Astrocyte (in vitro differentiated cells and primary cell): ENCODE measurements at regions not wholly inside any gene's neighbourhood (a gene's known extent, or its start where the extent isn't known, plus 50 kb on each side); places are given as distances from the start of the nearest gene placed in this dataset.

Source experiments
- DNase-seq: peaks from one replicate; pipeline ENCODE4 v3.0.0-alpha.2; 2010; ENCODE audit warnings: low read depth
- FAIRE-seq: peaks from 2 replicates; lab custom pipeline; 2011; peaks lifted over from hg19 to GRCh38; lab: Jason Lieb, UNC
- H2AFZ ChIP-seq: 2 replicates; pipeline ENCODE4 v1.6.0; 2012; ENCODE audit warnings: low read depth, low read length, inconsistent platforms
- H3K27ac ChIP-seq: 2 replicates; pipeline ENCODE4 v1.5.1; 2011; ENCODE audit warnings: low read depth, low read length, inconsistent platforms
- H3K27me3 ChIP-seq: 2 replicates; pipeline ENCODE4 v1.6.0; 2011; ENCODE audit warnings: low read length, inconsistent platforms; ENCODE audit not compliant: insufficient read depth
- H3K36me3 ChIP-seq: 2 replicates; pipeline ENCODE4 v1.5.1; 2011; ENCODE audit warnings: low read length, inconsistent platforms; ENCODE audit not compliant: insufficient read depth
- H3K4me1 ChIP-seq: 2 replicates; pipeline ENCODE4 v1.5.1; 2011; ENCODE audit warnings: low read length, inconsistent platforms; ENCODE audit not compliant: insufficient read depth
- H3K4me2 ChIP-seq: 2 replicates; pipeline ENCODE4 v1.6.0; 2012; ENCODE audit warnings: low read length, inconsistent platforms
- H3K4me3 ChIP-seq: 2 replicates; pipeline ENCODE4 v1.5.1; 2011; ENCODE audit warnings: low read depth, mild to moderate bottlenecking, low read length, inconsistent platforms; ENCODE audit not compliant: insufficient read depth
- H3K79me2 ChIP-seq: 2 replicates; pipeline ENCODE4 v1.6.0; 2012; ENCODE audit warnings: mild to moderate bottlenecking, low read length, inconsistent platforms; ENCODE audit not compliant: insufficient read depth
- H3K9ac ChIP-seq: 2 replicates; pipeline ENCODE4 v1.6.0; 2012; ENCODE audit warnings: mild to moderate bottlenecking, low read length, inconsistent platforms
- H3K9me3 ChIP-seq: 2 replicates; pipeline ENCODE4 v1.5.1; 2012; ENCODE audit warnings: low read depth, mild to moderate bottlenecking, low read length, inconsistent platforms; ENCODE audit not compliant: insufficient read depth
- H4K20me1 ChIP-seq: 2 replicates; pipeline ENCODE4 v1.6.0; 2012; ENCODE audit warnings: low read length, inconsistent platforms; ENCODE audit not compliant: insufficient read depth
- H3K27ac Mint-ChIP-seq: one replicate; pipeline ENCODE4 v1.8.0; 2021; ENCODE audit warnings: mild to moderate bottlenecking, mixed read lengths; ENCODE audit not compliant: unreplicated experiment
- H3K27me3 Mint-ChIP-seq: one replicate; pipeline ENCODE4 v1.8.0; 2021; ENCODE audit warnings: low read depth, mixed read lengths; ENCODE audit not compliant: unreplicated experiment
- H3K36me3 Mint-ChIP-seq: one replicate; pipeline ENCODE4 v1.8.0; 2021; ENCODE audit warnings: low read depth, mixed read lengths; ENCODE audit not compliant: unreplicated experiment
- H3K4me1 Mint-ChIP-seq: one replicate; pipeline ENCODE4 v1.8.0; 2021; ENCODE audit warnings: low read depth, mixed read lengths; ENCODE audit not compliant: unreplicated experiment
- H3K4me3 Mint-ChIP-seq: one replicate; pipeline ENCODE4 v1.8.0; 2021; ENCODE audit warnings: mild to moderate bottlenecking, moderate library complexity, mixed read lengths; ENCODE audit not compliant: unreplicated experiment
- H3K9me3 Mint-ChIP-seq: one replicate; pipeline ENCODE4 v1.8.0; 2021; ENCODE audit warnings: mild to moderate bottlenecking, mixed read lengths; ENCODE audit not compliant: unreplicated experiment
- CTCF ChIP-seq: IDR thresholded peaks from 2 replicates; pipeline ENCODE4 v1.5.1; 2011; ENCODE audit warnings: low read depth, mild to moderate bottlenecking, inconsistent platforms, low read length, moderate library complexity; ENCODE audit not compliant: insufficient read depth
- EZH2 ChIP-seq: IDR thresholded peaks from 2 replicates; pipeline ENCODE4 v1.6.1; 2012; ENCODE audit warnings: mild to moderate bottlenecking, low read length, inconsistent platforms; ENCODE audit not compliant: insufficient read depth

GRCh38 chr2:188663301-188663700 lies 310.9 kb upstream of the COL3A1 start:
- H3K27ac ChIP-seq, result no peak overlapping the region
- no peaks in the 10 kb centered on the region for H4K20me1 ChIP-seq
- FAIRE-seq (no peak), DNase-seq (no peak)
- Mint-ChIP-seq H3K4me3 (no peak overlapping the region), H3K4me1 (peaks cover 28% of the 10 kb centered on the region), H3K36me3 (no peaks in the 10 kb centered on the region), H3K9me3 (no peaks in the 10 kb centered on the region), H3K27ac (no peak overlapping the region), H3K27me3 (no peaks in the 10 kb centered on the region)
- no peaks in the 10 kb centered on the region for H3K9me3 ChIP-seq
- no peak overlapping the region for H2AFZ ChIP-seq
- H3K4me2 ChIP-seq, result no peak overlapping the region
- H3K79me2 ChIP-seq, result no peaks in the 10 kb centered on the region
- no peaks in the 10 kb centered on the region for H3K36me3 ChIP-seq
- H3K4me1 ChIP-seq, result peaks cover 15% of the 10 kb centered on the region
- H3K4me3 ChIP-seq, result no peak overlapping the region
- no peaks in the 10 kb centered on the region for H3K27me3 ChIP-seq
- no peak overlapping the region for H3K9ac ChIP-seq
- TF ChIP-seq EZH2 (no peak), CTCF (no peak)

- FAIRE-seq (no peak), DNase-seq (no peak)
- Mint-ChIP-seq H3K27ac (no peak overlapping the region), H3K27me3 (no peaks in the 10 kb centered on the region), H3K4me3 (no peak overlapping the region), H3K9me3 (no peaks in the 10 kb centered on the region), H3K4me1 (peaks cover 33% of the 10 kb centered on the region), H3K36me3 (no peaks in the 10 kb centered on the region)
- Histone ChIP-seq H3K9me3 (no peaks in the 10 kb centered on the region), H2AFZ (no peak overlapping the region), H3K9ac (no peak overlapping the region), H3K27me3 (no peaks in the 10 kb centered on the region), H3K4me3 (no peak overlapping the region), H3K36me3 (no peaks in the 10 kb centered on the region), H4K20me1 (no peaks in the 10 kb centered on the region), H3K4me2 (no peak overlapping the region), H3K79me2 (no peaks in the 10 kb centered on the region), H3K27ac (no peak overlapping the region), H3K4me1 (peaks cover 18% of the 10 kb centered on the region)
- TF ChIP-seq CTCF (no peak), EZH2 (no peak)
Observed at GRCh38 chr2:188664416-188664815, 309.8 kb upstream of the COL3A1 start.

GRCh38 chr2:188664951-188665595 lies 309.1 kb upstream of the COL3A1 start:
- Histone ChIP-seq H3K79me2 (no peaks in the 10 kb centered on the region), H3K27ac (no peak overlapping the region), H2AFZ (peak overlapping the region; percentile 5), H3K4me1 (peaks cover 14% of the 10 kb centered on the region), H3K36me3 (no peaks in the 10 kb centered on the region), H3K27me3 (no peaks in the 10 kb centered on the region), H3K4me3 (no peak overlapping the region), H3K4me2 (peak overlapping the region; percentile 47), H3K9ac (no peak overlapping the region), H4K20me1 (no peaks in the 10 kb centered on the region), H3K9me3 (no peaks in the 10 kb centered on the region)
- Mint-ChIP-seq H3K4me3 (no peak overlapping the region), H3K9me3 (no peaks in the 10 kb centered on the region), H3K36me3 (no peaks in the 10 kb centered on the region), H3K27me3 (no peaks in the 10 kb centered on the region), H3K4me1 (peaks cover 27% of the 10 kb centered on the region), H3K27ac (peak overlapping the region; percentile 80)
- no peak for TF ChIP-seq EZH2
- no peak for TF ChIP-seq CTCF
- DNase-seq (peak; percentile 77), FAIRE-seq (peak; percentile 41)
